KMS-11 (cell line): ENCODE measurements at regions not wholly inside any gene's neighbourhood (a gene's known extent, or its start where the extent isn't known, plus 50 kb on each side); places are given as distances from the start of the nearest gene placed in this dataset.

ENCODE experiments used
- H2AFZ ChIP-seq: fragments of 200-600 bp; sonication (generic); 2 replicates; pipeline ENCODE4 v1.6.1; 2016; ENCODE audit warnings: antibody characterized with exemption, mixed run types, low read depth
- H3K27ac ChIP-seq: fragments of 200-600 bp; sonication (generic); 2 replicates; pipeline ENCODE4 v1.6.1; 2016; ENCODE audit warnings: mild to moderate bottlenecking, mixed run types
- H3K27me3 ChIP-seq: fragments of 200-600 bp; sonication (generic); 2 replicates; pipeline ENCODE4 v1.6.1; 2017; ENCODE audit warnings: mild to moderate bottlenecking, low read depth, mixed run types, moderate library complexity; ENCODE audit not compliant: insufficient read depth
- H3K36me3 ChIP-seq: fragments of 200-600 bp; sonication (generic); 2 replicates; pipeline ENCODE4 v1.6.1; 2017; ENCODE audit warnings: mild to moderate bottlenecking, mixed run types; ENCODE audit not compliant: insufficient read depth
- H3K4me1 ChIP-seq: fragments of 200-600 bp; sonication (generic); 2 replicates; pipeline ENCODE4 v1.6.1; 2016; ENCODE audit warnings: mild to moderate bottlenecking, low read depth, mixed run types; ENCODE audit not compliant: poor library complexity, severe bottlenecking
- H3K4me2 ChIP-seq: fragments of 200-600 bp; sonication (generic); 2 replicates; pipeline ENCODE4 v1.7.0; 2016; ENCODE audit warnings: mild to moderate bottlenecking, mixed run types
- H3K4me3 ChIP-seq: fragments of 200-600 bp; sonication (generic); IDR thresholded peaks from 2 replicates; pipeline ENCODE4 v1.6.1; 2017; ENCODE audit warnings: low read depth, low read length, mixed read lengths; ENCODE audit not compliant: insufficient read depth
- H3K79me2 ChIP-seq: fragments of 200-600 bp; sonication (generic); 2 replicates; pipeline ENCODE4 v1.6.1; 2016; ENCODE audit warnings: low read depth, mixed run types; ENCODE audit not compliant: insufficient read depth
- H3K9ac ChIP-seq: fragments of 200-600 bp; sonication (generic); 2 replicates; pipeline ENCODE4 v1.6.1; 2016; ENCODE audit warnings: mild to moderate bottlenecking, mixed run types
- H4K20me1 ChIP-seq: fragments of 200-600 bp; sonication (generic); 2 replicates; pipeline ENCODE4 v1.6.1; 2016; ENCODE audit warnings: mild to moderate bottlenecking, mixed run types; ENCODE audit not compliant: insufficient read depth
- CTCF ChIP-seq: fragments of 200-600 bp; sonication (generic); conservative IDR thresholded peaks from 2 replicates; pipeline ENCODE4 v1.6.1; 2017; ENCODE audit warnings: low read depth, mild to moderate bottlenecking, antibody characterized with exemption, low read length, moderate library complexity, mixed read lengths

GRCh38 chr2:88253375-88253774 is 83.2 kb downstream of the THNSL2 start:
- Histone ChIP-seq H3K9ac (no peak overlapping the region), H4K20me1 (no peaks in the 10 kb centered on the region), H3K27me3 (no peaks in the 10 kb centered on the region), H3K27ac (no peak overlapping the region), H3K36me3 (no peaks in the 10 kb centered on the region), H3K79me2 (no peaks in the 10 kb centered on the region), H3K4me1 (no peaks in the 10 kb centered on the region), H3K4me2 (no peak overlapping the region), H3K4me3 (no peak overlapping the region), H2AFZ (no peak overlapping the region)
- TF ChIP-seq CTCF: no peak

- no peak for TF ChIP-seq CTCF
- H3K36me3 ChIP-seq: no peaks in the 10 kb centered on the region
Measured at GRCh38 chr2:88252646-88253045, 82.5 kb downstream of the THNSL2 start.

GRCh38 chr2:88252111-88252510 is 82.0 kb downstream of the THNSL2 start:
- Histone ChIP-seq H3K79me2 (no peaks in the 10 kb centered on the region), H3K36me3 (no peaks in the 10 kb centered on the region), H4K20me1 (no peaks in the 10 kb centered on the region), H3K9ac (no peak overlapping the region), H3K27me3 (no peaks in the 10 kb centered on the region), H2AFZ (no peak overlapping the region), H3K27ac (no peak overlapping the region), H3K4me2 (no peak overlapping the region), H3K4me3 (no peak overlapping the region), H3K4me1 (no peaks in the 10 kb centered on the region)
- TF ChIP-seq CTCF: no peak

More at GRCh38 chr2:88252646-88253045, 82.5 kb downstream of the THNSL2 start:
- no peak overlapping the region for H3K4me2 ChIP-seq
- no peak overlapping the region for H3K9ac ChIP-seq
- no peaks in the 10 kb centered on the region for H3K4me1 ChIP-seq
- H4K20me1 ChIP-seq: no peaks in the 10 kb centered on the region
- H3K79me2 ChIP-seq: no peaks in the 10 kb centered on the region
- H3K4me3 ChIP-seq: no peak overlapping the region
- H3K27me3 ChIP-seq: no peaks in the 10 kb centered on the region
- no peak overlapping the region for H3K27ac ChIP-seq
- H2AFZ ChIP-seq: no peak overlapping the region

GRCh38 chr2:88250404-88250803 is 80.3 kb downstream of the THNSL2 start:
- Histone ChIP-seq H3K4me2 (no peak overlapping the region), H3K4me3 (no peak overlapping the region), H3K4me1 (no peaks in the 10 kb centered on the region), H3K9ac (no peak overlapping the region), H2AFZ (no peak overlapping the region), H4K20me1 (no peaks in the 10 kb centered on the region), H3K36me3 (no peaks in the 10 kb centered on the region), H3K27ac (no peak overlapping the region), H3K79me2 (no peaks in the 10 kb centered on the region), H3K27me3 (no peaks in the 10 kb centered on the region)
- no peak for TF ChIP-seq CTCF

GRCh38 chr2:88248280-88248828 is 78.2 kb downstream of the THNSL2 start:
- no peak for TF ChIP-seq CTCF
- Histone ChIP-seq H3K27ac (no peak overlapping the region), H3K4me3 (no peak overlapping the region), H3K79me2 (no peaks in the 10 kb centered on the region), H3K4me1 (no peaks in the 10 kb centered on the region), H3K9ac (no peak overlapping the region), H4K20me1 (no peaks in the 10 kb centered on the region), H3K36me3 (no peaks in the 10 kb centered on the region), H3K4me2 (no peak overlapping the region), H2AFZ (no peak overlapping the region), H3K27me3 (no peaks in the 10 kb centered on the region)
